B cell (primary cell): ENCODE measurements at regions not wholly inside any gene's neighbourhood (a gene's known extent, or its start where the extent isn't known, plus 50 kb on each side); places are given as distances from the start of the nearest gene placed in this dataset.

Experiments used
- ATAC-seq: fragments of 200-7000 bp; cut with Tn5 transposase; one replicate; pipeline ENCODE4 v1.10.0; 2021; ENCODE audit warnings: low read depth, mild to moderate bottlenecking, moderate number of reproducible peaks, moderate library complexity
- CTCF ChIA-PET: fragments of 350-600 bp; sonication (Branson Sonifier 250); formaldehyde crosslinking; loops from one replicate; lab custom pipeline; 2021; ENCODE audit warnings: antibody characterized with exemption, inconsistent platforms; lab: Charles Lee
- POLR2A ChIA-PET: fragments of 350-600 bp; sonication (Branson Sonifier 250); formaldehyde crosslinking; loops from one replicate; lab custom pipeline; 2021; ENCODE audit warnings: antibody characterized with exemption; lab: Charles Lee
- DNase-seq: peaks from one replicate; pipeline ENCODE4 v3.0.0; 2013
- H2AFZ ChIP-seq: 2 replicates; pipeline ENCODE4 v1.6.1; 2012; ENCODE audit warnings: mild to moderate bottlenecking, low read depth, low read length; ENCODE audit not compliant: insufficient read depth, poor library complexity, severe bottlenecking
- H3K27ac ChIP-seq, 2 donors: 1 replicate in 1 of 2; 2 replicates in 1 of 2; pipeline ENCODE4 v1.5.1; 2012 to 2013; ENCODE audit warnings: low read length in 2 of 2, mild to moderate bottlenecking in 2 of 2, moderate library complexity in 1 of 2
- H3K27me3 ChIP-seq, 4 experiments: fragments of 200-600 bp in 1 of 4; sonication (generic) in 1 of 4; replicated peaks in 1 of 4; 1 replicate in 2 of 4; 2 replicates in 2 of 4; pipeline versions ENCODE4 v1.6.1 to v1.7.0; 2013 to 2016; ENCODE audit warnings: low read length in 3 of 4, mild to moderate bottlenecking in 2 of 4, mixed read lengths in 1 of 4, moderate library complexity in 1 of 4; ENCODE audit not compliant: insufficient read depth in 4 of 4, control insufficient read depth in 3 of 4; ENCODE audit errors: control extremely low read depth in 1 of 4
- H3K36me3 ChIP-seq, 2 experiments: replicated peaks in 1 of 2; 1 replicate in 1 of 2; 2 replicates in 1 of 2; pipeline versions ENCODE4 v1.6.1 to v1.7.1; 2013; ENCODE audit warnings: low read length in 1 of 2; ENCODE audit not compliant: insufficient read depth in 2 of 2, control insufficient read depth in 1 of 2; ENCODE audit errors: control extremely low read depth in 1 of 2, extremely low read depth in 1 of 2
- H3K4me1 ChIP-seq, 2 donors: fragments of 200-600 bp in 1 of 2; sonication (generic) in 1 of 2; 1 replicate in 1 of 2; 2 replicates in 1 of 2; pipeline versions ENCODE4 v1.5.1 to v1.6.1; 2013 to 2017; ENCODE audit warnings: low read length in 2 of 2; ENCODE audit not compliant: control insufficient read depth in 2 of 2, insufficient read depth in 2 of 2
- H3K4me2 ChIP-seq: replicated peaks from 2 replicates; pipeline ENCODE3; 2012; ENCODE audit warnings: mild to moderate bottlenecking, low read depth, low read length; ENCODE audit not compliant: poor library complexity, severe bottlenecking
- H3K4me3 ChIP-seq, 5 experiments: fragments of 200-600 bp in 1 of 5; sonication (generic) in 1 of 5; 1 replicate in 3 of 5; 2 replicates in 2 of 5; pipeline versions ENCODE4 v1.5.1 to v1.7.0; 2011 to 2016; ENCODE audit warnings: low read length in 4 of 5, mild to moderate bottlenecking in 4 of 5, low read depth in 2 of 5, control low read depth in 1 of 5, moderate library complexity in 1 of 5; ENCODE audit not compliant: insufficient read depth in 1 of 5; ENCODE audit errors: control extremely low read depth in 1 of 5, extremely low read depth in 1 of 5
- H3K79me2 ChIP-seq: fragments of 200-600 bp; sonication (generic); one replicate; pipeline ENCODE4 v1.6.0; 2016; ENCODE audit warnings: low read length; ENCODE audit not compliant: control insufficient read depth, insufficient read depth
- H3K9ac ChIP-seq: fragments of 200-600 bp; sonication (generic); 2 replicates; pipeline ENCODE4 v1.6.1; 2017; ENCODE audit warnings: mild to moderate bottlenecking, low read length, moderate library complexity
- H3K9me3 ChIP-seq, 3 donors: one replicate each; pipeline versions ENCODE4 v1.6.1 to v1.7.1; 2013; ENCODE audit warnings: low read length in 2 of 3; ENCODE audit not compliant: control insufficient read depth in 2 of 3, insufficient read depth in 1 of 3; ENCODE audit errors: control extremely low read depth in 1 of 3
- H4K20me1 ChIP-seq: 2 replicates; pipeline ENCODE4 v1.6.0; 2012; ENCODE audit warnings: mild to moderate bottlenecking, low read length; ENCODE audit not compliant: insufficient read depth, control insufficient read depth, poor library complexity, severe bottlenecking
- H3K27ac Mint-ChIP-seq: one replicate; pipeline ENCODE4 v1.8.0; 2021; ENCODE audit warnings: mixed read lengths
- H3K27me3 Mint-ChIP-seq: one replicate; pipeline ENCODE4 v1.8.0; 2021; ENCODE audit warnings: mixed read lengths
- H3K4me1 Mint-ChIP-seq: one replicate; pipeline ENCODE4 v1.8.0; 2021; ENCODE audit warnings: mixed read lengths
- H3K4me3 Mint-ChIP-seq: one replicate; pipeline ENCODE4 v1.8.0; 2021; ENCODE audit warnings: mixed read lengths
- H3K9me3 Mint-ChIP-seq: one replicate; pipeline ENCODE4 v1.8.0; 2022; ENCODE audit warnings: mixed read lengths; ENCODE audit not compliant: insufficient read depth
- EZH2 ChIP-seq: IDR thresholded peaks from 2 replicates; pipeline ENCODE4 v1.6.1; 2012; ENCODE audit warnings: borderline replicate concordance, low read depth, mild to moderate bottlenecking, moderate library complexity, low read length; ENCODE audit not compliant: insufficient read depth, poor library complexity, severe bottlenecking
- WGBS: methylation state at CpG from one replicate; pipeline ENCODE4 v1.1.5; 2013; ENCODE audit warnings: missing lambda C conversion rate; ENCODE audit not compliant: insufficient coverage; 5-methylcytosine and 5-hydroxymethylcytosine counted together
- intact Hi-C: fragments of 100-400 bp; cut with micrococcal nuclease; formaldehyde crosslinking; loops from one replicate; pipeline ENCODE4 v1.10.0; 2022
- TF ChIP-seq, protein P1 (sequence below): fragments of 200-600 bp; IDR thresholded peaks from one replicate; pipeline ENCODE4 v1.8.0; 2022; ENCODE audit warnings: antibody characterized with exemption, mild to moderate bottlenecking

DNA sequence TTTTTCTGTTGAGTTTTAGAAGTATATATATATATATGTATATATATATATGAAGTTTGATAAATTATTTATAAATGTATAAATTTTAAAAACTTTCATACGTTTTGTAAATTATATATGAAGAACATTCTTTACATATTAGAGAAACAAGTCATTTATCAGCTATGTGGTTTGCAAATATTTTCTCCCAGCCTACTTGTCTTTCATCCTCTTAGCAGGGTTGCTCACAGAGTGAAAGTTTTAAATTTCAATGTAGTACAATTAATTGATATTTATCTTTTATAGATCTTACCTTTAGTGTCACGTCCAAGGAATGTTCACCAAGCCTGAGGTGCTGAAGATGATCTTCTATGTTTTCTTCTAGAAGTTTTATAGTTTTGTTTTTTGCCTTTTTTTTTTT lies 78.3 kb upstream of the HS6ST1 start:
- Histone ChIP-seq H3K4me3 (no peak overlapping the region), H3K9ac (no peak overlapping the region), H3K27me3 (no peaks in the 10 kb centered on the region), H3K4me2 (no peak overlapping the region), H2AFZ (no peak overlapping the region), H4K20me1 (no peaks in the 10 kb centered on the region), H3K27ac (no peak overlapping the region), H3K36me3 (no peaks in the 10 kb centered on the region), H3K9me3 (no peaks in the 10 kb centered on the region), H3K79me2 (no peaks in the 10 kb centered on the region), H3K4me1 (no peaks in the 10 kb centered on the region)
- H3K4me3 Mint-ChIP-seq, result no peak overlapping the region
- DNase-seq, result no peak
- no peak for ATAC-seq
- H3K4me1 Mint-ChIP-seq, result no peaks in the 10 kb centered on the region
- WGBS, result no CpG with 5 or more reads among the region's 2 CpGs
- no peak for TF ChIP-seq EZH2
- TF ChIP-seq, protein P1, sequence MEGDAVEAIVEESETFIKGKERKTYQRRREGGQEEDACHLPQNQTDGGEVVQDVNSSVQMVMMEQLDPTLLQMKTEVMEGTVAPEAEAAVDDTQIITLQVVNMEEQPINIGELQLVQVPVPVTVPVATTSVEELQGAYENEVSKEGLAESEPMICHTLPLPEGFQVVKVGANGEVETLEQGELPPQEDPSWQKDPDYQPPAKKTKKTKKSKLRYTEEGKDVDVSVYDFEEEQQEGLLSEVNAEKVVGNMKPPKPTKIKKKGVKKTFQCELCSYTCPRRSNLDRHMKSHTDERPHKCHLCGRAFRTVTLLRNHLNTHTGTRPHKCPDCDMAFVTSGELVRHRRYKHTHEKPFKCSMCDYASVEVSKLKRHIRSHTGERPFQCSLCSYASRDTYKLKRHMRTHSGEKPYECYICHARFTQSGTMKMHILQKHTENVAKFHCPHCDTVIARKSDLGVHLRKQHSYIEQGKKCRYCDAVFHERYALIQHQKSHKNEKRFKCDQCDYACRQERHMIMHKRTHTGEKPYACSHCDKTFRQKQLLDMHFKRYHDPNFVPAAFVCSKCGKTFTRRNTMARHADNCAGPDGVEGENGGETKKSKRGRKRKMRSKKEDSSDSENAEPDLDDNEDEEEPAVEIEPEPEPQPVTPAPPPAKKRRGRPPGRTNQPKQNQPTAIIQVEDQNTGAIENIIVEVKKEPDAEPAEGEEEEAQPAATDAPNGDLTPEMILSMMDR, result no peak
- ChIA-PET CTCF (no interaction called here), POLR2A (interaction anchor here (0.6 kb wide), 1 partner anchor 76 kb away, joined by 3 read pairs; no protein-coding TSS in a partner anchor)
- H3K9me3 Mint-ChIP-seq, result no peaks in the 10 kb centered on the region
- H3K27me3 Mint-ChIP-seq, result peaks cover 3% of the 10 kb centered on the region
- intact Hi-C loops, result no loop called here
- H3K27ac Mint-ChIP-seq, result no peak overlapping the region

GRCh38 chr2:128399256-128399655 lies 80.6 kb upstream of the HS6ST1 start:
- Histone ChIP-seq H3K4me1 (no peaks in the 10 kb centered on the region), H3K9me3 (peaks cover 0 to 1% (median 0%) of the 10 kb centered on the region in 3 donors), H3K27me3 (no peaks in the 10 kb centered on the region), H3K4me2 (no peak overlapping the region), H4K20me1 (no peaks in the 10 kb centered on the region), H2AFZ (no peak overlapping the region), H3K9ac (no peak overlapping the region), H3K4me3 (no peak overlapping the region), H3K27ac (no peak overlapping the region), H3K79me2 (no peaks in the 10 kb centered on the region), H3K36me3 (no peaks in the 10 kb centered on the region)
- ChIA-PET CTCF (interaction anchor here (0.7 kb wide), 1 partner anchor 9 kb away, joined by 3 read pairs; no protein-coding TSS in a partner anchor), POLR2A (no interaction called here)
- WGBS, result no CpG with 5 or more reads among the region's 2 CpGs
- H3K27me3 Mint-ChIP-seq, result peaks cover 13% of the 10 kb centered on the region
- no peaks in the 10 kb centered on the region for H3K9me3 Mint-ChIP-seq
- DNase-seq (no peak), ATAC-seq (no peak)
- TF ChIP-seq, protein P1, result no peak
- intact Hi-C loops, result no loop called here
- no peaks in the 10 kb centered on the region for H3K4me1 Mint-ChIP-seq
- no peak overlapping the region for H3K4me3 Mint-ChIP-seq
- H3K27ac Mint-ChIP-seq, result no peak overlapping the region
